NCI-H187 (cell line): ENCODE measurements at regions not wholly inside any gene's neighbourhood (a gene's known extent, or its start where the extent isn't known, plus 50 kb on each side); places are given as distances from the start of the nearest gene placed in this dataset.

Experiments
- DNase-seq, 2 experiments: peaks; one replicate each; lab custom pipeline; 2025; lab: John Stamatoyannopoulos, UW

GRCh38 chr2:119104414-119104813, 54.1 kb downstream of the C1QL2 start:
- DNase-seq, result no peak

- no peak for DNase-seq
These were observed 55.6 kb downstream of the C1QL2 start for GRCh38 chr2:119102964-119103363.

- no peak for DNase-seq
These were observed 70.1 kb downstream of the C1QL2 start for GRCh38 chr2:119088416-119088815.

GRCh38 chr2:119086327-119086726, 72.2 kb downstream of the C1QL2 start:
- DNase-seq, result peak; percentile 13 to 31

GRCh38 chr2:119085613-119086012, 72.9 kb downstream of the C1QL2 start:
- no peak for DNase-seq

GRCh38 chr2:119083416-119083815, 75.1 kb downstream of the C1QL2 start:
- DNase-seq, result no peak

GRCh38 chr2:119082821-119083400, 75.6 kb downstream of the C1QL2 start:
- DNase-seq, result no peak

- DNase-seq, result no peak
These were observed 79.8 kb downstream of the C1QL2 start for GRCh38 chr2:119078796-119079195.

- DNase-seq, result no peak
These were observed 81.8 kb downstream of the C1QL2 start for GRCh38 chr2:119076713-119077112.

GRCh38 chr2:119073213-119073612, 85.3 kb downstream of the C1QL2 start:
- DNase-seq, result no peak

- no peak for DNase-seq
These were observed 87.1 kb downstream of the C1QL2 start for GRCh38 chr2:119071476-119071875.

- no peak for DNase-seq
These were observed 88.8 kb downstream of the C1QL2 start for GRCh38 chr2:119069781-119070180.

- no peak for DNase-seq
These were observed 90.3 kb downstream of the C1QL2 start for GRCh38 chr2:119068154-119068725.

- no peak for DNase-seq
These were observed 92.2 kb downstream of the C1QL2 start for GRCh38 chr2:119066272-119066804.

- no peak for DNase-seq
These were observed 93.4 kb downstream of the C1QL2 start for GRCh38 chr2:119065146-119065545.

- DNase-seq, result no peak
These were observed 94.0 kb downstream of the C1QL2 start for GRCh38 chr2:119064567-119064966.

GRCh38 chr2:119063177-119063576, 95.4 kb downstream of the C1QL2 start:
- DNase-seq, result no peak

GRCh38 chr2:119062652-119063051, 95.9 kb downstream of the C1QL2 start:
- no peak for DNase-seq

GRCh38 chr2:119062179-119062578, 96.4 kb downstream of the C1QL2 start:
- no peak for DNase-seq

GRCh38 chr2:119059940-119060339, 98.6 kb downstream of the C1QL2 start:
- no peak for DNase-seq

GRCh38 chr2:119059287-119059686, 99.3 kb downstream of the C1QL2 start:
- DNase-seq, result no peak

- DNase-seq, result no peak
These were observed 104.7 kb downstream of the C1QL2 start for GRCh38 chr2:119053700-119054436.

- DNase-seq, result no peak
These were observed 107.3 kb downstream of the C1QL2 start for GRCh38 chr2:119051263-119051662.
